ENCODE measurements at regions not wholly inside any gene's neighbourhood (a gene's known extent, or its start where the extent isn't known, plus 50 kb on each side); places are given as distances from the start of the nearest gene placed in this dataset.

- no peak for DNase-seq
Observed at GRCh38 chr16:80029761-80030481, 429.4 kb upstream of the MAF start.

- no peak for DNase-seq
Observed at GRCh38 chr16:80029381-80029630, 428.8 kb upstream of the MAF start.

- no peak for DNase-seq
Observed at GRCh38 chr16:80028581-80029380, 428.2 kb upstream of the MAF start.

DNA sequence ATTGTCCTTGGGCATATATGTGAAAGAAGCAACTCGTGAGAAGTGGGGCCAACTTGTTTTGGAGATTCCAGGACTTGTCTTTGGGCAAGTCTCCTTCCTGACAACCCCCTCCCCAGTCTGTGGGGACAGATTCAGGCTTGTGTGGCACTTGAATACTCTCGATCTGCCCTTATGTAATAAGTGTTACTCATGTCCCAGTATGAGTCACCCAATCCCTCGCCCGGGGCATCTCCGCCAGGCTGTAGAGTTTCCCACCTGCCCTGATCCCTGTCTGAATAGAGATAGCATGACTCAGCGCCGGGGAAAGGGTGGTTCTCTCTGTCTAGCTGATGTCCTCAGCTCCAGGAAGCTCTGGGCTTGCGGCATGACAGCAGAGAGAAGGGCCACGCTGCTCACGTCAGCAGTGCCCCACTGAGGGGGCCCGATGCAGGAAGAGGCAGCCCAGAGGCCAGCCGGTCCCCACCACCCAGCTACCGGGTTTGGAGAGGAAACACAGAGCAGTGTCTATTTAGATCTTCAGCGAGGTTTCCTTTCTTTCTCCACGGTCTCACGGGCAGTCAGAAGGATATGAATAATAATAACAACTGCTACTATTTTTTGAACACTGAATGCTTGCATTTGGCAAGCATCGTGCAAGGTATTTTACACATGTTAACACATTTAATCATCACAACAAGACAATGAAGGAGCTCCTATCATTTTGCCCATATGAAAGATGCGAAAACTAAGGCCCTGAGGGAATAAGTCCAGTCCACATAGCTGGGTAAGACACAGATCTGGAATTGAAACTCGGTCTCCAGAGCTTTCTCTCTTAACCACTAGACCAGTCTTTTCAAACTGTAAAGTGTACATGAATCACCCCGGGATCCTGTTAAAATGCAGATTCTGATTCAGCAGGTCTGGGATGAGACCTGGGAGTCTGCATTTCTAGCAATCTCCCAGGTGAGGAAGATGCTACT is 426.7 kb upstream of the MAF start:
- peak; percentile 90 for DNase-seq

- DNase-seq, result no peak
Observed at GRCh38 chr16:80025236-80025635, 424.7 kb upstream of the MAF start.

DNA sequence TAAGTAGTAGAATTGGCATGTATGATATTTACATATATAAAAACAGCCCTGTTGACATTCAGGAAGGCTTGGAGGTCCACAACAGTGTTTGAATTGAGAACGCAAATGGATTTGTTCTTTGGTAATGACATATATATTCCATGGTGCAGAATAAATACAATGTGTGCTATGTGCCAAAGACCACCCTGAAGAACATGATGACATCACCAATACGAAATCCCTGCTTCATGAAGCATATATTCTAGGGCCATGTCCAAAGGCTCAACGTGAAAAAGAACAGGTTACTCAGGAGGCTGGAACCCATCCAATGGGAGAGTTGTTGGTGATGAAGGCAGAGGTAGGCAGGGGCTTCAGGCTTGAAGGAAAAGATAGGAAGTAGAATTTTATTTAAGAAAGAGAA is 423.9 kb upstream of the MAF start:
- DNase-seq, result no peak

DNA sequence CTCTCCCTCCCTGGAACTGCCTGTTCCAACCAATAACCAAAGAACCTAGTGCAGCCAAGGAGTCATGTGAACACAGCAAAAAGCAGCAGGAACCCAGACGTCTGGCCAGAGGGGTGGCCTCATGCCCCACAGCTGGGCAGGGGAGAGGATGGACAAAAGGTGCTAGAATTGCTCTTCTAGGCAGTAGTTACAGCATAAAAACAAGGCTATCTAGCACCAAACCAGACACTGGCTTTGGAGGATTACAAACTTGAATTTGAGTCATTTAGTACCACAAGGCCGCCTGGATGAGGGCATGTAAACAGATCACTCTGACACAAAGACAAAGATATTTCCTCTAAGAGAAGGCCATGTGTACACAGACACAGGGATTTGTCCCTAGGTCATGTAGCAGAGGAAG is 423.3 kb upstream of the MAF start:
- no peak for DNase-seq

DNA sequence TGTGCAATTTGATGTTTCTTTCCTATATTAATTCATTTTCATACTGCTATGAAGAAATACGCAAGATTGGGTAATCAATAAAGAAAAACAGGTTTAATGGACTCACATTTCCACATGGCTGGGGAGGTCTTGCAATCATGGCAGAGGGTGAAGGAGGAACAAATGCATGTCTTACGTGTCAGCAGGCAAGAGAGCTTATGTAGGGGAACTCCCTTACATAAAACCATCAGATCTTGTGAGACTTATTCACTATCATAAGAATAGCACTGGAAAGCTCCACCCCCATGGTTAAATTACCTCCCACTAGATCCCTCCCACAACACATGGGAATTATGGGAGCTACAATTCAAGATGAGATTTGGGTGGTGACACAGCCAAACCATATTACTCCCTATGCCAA is 418.9 kb upstream of the MAF start:
- no peak for DNase-seq

DNA sequence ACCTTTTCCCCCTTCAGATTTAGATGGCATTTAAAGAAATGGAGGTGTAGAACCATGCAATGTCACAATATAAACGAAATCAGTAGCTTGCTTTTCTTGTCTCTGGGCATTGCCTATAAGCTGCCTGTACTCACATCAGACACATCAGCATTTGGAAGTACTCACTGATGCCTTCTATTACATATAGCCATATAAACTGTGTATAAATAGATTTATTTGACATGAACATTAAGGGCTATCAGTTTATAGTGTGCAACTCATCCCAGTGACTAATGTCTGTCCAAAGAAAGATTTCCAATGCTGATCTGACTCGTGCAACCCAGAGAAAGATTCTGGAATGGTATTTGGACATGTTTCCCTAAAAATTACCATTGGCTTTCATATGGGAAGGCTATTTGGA is 417.9 kb upstream of the MAF start:
- no peak for DNase-seq

- no peak for DNase-seq
Observed at GRCh38 chr16:80016731-80017326, 416.3 kb upstream of the MAF start.

DNA sequence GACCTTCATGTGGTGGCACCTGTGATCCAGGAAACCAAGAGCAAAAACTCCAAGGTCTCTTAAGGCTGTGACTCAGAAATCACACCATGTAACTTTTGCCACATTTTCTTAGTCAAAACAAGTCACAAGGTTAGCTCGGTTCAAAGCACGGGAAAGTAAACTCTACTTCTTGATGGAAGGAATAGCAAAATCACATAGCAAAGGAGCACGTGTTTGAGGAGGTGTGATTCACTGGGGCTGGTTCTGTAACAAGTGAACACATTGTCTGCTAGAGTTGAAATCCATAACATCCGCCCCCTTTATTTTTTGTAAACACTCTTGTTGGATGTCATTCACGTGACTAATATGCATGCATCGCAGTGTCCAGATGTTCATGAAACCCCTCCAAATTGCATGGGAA is 415.0 kb upstream of the MAF start:
- no peak for DNase-seq

DNA sequence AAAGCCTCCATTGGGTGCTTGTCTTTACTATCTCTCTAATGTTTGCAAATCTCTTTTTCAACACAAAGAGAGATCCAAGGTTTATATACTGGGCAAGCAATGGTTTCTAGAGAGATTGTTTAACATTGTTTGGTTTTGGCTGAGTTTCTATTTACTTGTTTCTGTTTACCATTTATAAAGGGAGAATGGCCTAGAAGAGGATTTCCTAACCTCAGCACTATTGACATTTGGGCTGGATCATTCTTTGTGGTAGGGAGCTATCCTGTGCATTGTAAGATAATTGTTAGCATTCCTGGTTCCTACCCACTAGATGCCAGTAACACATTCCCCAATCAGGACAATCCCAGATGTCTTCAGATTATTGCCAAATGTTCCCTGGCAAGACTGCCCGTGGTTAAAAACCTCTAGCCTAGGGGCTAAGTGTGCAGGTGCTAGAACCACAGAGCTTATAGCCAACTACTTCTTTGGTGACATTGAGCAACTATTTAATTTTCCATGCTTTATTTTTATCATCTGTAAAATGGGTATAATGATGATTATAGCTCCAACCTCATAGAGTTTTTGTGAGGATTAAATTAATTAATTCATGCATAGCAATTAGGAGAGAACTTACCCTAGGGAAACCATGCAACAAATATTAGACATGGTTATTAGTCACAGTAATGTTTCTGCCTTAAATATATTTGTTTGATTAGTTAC is 413.9 kb upstream of the MAF start:
- no peak for DNase-seq

DNA sequence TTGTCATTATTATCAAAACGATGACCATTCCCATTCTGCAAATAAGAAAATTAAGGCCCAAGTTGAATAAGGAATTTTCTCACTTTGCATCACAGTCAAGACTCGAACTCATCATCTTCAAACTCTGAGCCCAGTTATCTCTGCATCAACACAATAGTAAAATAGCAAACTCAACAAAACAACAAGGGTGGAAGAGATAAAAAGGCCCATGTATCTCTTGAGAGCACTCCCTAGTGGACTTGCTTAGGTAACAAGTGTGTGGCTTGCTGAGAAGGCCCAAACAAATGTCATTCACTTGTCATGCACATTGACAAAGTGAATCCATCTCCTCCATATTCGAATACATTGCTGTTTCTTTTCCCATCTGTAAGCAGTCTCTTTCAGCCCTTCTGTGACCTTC is 412.0 kb upstream of the MAF start:
- DNase-seq, result no peak

DNA sequence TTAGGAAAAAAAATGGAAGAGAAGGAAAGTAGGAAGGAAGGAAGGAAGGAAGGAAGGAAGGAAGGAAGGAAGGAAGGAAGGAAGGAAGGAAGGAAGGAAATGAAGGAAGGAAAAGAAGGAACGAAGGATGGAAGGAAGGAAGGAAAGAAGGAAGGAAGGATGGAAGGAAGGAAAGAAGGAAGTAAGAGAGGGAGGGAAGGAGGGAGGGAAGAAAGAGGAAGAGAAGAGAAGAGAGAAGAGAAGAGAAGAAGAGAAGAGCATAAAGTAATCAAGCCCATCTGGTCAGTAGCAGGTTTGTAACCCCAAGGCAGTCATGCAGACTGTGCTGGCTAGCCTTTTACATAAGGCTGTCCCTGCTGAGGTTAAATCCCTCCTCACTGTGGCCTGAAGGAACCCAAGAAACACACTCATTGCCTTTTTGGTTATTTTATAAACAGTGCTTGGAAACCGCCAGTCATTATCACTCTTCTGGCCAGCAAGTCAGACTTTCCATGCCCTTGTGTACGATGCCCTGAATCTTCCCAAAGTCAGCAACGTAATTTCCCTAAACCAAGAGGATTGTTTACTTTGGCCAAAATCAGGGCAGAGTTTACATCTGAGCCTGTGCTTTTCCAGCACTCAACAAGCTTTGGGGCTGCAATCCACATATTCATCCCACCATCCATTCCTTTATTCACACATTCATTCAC is 409.6 kb upstream of the MAF start:
- DNase-seq, result no peak

DNA sequence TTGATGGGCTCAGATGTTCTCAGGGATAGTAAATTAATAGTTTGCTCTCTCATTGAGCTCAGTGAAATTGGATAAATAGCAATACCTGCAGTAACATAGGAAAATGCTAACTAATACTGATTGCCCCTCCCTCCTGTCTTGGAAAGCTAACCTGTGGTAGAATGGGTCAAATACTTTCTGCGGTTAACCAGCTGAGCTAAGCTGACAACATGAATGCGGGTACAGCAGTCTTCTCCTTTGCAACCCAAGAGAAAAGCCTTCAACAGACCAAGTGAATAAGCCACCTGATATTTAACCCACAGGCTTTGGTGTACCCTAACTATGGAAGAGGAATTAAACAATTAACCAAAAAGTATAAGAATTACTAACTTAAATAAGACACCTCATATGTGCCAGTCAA is 408.3 kb upstream of the MAF start:
- no peak for DNase-seq

GRCh38 chr16:80007231-80007630 is 406.7 kb upstream of the MAF start:
- no peak for DNase-seq

DNA sequence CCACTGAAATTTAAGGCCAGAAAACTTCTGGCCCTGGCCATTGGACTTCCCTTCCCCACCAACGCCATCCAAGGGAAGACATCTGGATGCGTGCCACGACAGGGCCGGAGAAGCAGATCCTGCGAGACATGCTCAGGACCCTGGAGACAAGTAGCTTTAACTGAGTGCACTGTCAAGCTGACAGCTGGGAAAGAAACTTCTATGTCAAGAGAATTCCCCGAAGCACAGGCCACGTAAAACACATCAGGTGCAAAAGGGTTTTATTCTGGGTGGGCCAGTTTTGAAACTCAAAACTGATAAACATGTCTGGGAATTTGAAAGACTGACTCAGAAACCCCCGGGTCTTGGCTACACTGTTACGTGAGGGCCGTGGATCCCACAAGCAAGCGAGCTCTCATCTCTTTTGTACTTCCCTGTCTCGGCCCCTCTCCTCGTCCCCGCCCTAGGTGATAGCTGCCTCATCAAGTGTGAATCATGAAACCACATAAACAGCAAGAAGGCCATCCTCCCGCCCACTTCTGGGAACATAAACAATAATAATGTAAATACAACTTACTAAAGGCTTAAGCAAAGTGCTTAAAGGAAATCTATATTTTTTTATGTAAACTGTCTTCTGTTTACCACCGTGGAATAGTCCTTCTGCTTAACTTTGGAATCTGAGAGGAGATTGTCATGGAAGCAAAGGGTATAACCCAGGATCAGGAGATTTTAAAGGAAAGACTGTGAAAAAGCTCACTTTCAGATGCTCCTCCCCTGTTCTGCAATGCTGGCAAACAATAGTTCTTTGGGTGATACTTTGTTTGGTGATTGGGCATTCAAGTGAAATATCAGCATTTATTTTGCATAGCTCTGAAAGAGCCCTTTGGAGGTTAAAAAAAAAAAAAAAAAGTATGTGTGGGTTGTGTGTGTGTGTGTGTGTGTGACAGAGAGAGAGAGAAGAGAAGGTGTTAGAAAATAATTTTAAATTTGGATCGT is 406.0 kb upstream of the MAF start:
- no peak for DNase-seq

GRCh38 chr16:80004113-80004512 is 403.6 kb upstream of the MAF start:
- no peak for DNase-seq

GRCh38 chr16:80002261-80002660 is 401.7 kb upstream of the MAF start:
- DNase-seq, result no peak

DNA sequence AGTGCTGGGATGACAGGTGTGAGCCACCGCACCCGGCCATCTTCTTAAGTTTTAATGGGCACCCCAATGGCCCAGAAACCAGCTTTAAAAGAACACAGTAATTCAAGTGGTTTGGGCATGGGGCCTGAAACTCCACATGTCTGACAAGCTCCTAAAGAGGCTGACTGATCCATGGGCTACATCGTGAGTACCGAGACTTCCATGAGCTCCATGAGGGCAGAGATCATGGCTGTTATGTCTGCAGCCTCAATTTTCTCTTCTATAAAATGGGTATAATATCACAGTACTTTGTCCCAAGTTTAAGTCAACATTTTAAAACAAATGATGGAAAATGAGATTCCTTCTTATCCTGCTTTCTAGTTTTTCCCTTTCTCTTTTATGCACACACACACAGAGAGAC is 397.6 kb upstream of the MAF start:
- DNase-seq, result no peak

DNA sequence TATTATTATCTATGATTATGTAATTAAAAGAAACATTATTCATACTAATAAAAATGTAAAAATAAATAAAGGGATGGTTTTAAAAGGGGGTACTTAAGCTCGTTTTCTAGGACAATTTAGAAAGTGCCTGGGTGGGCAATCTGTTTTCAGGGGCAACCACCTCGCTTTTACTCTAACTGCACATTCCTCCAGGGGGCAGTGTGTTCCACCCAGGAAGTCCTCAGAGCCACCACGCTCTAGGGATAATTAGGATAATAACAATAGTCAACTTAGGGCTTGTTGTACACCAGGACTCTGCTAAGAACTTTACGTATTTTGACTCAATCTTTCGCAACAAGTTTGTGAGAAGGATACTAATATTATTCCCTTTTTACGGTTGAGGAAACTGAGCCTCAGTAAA is 396.7 kb upstream of the MAF start:
- no peak for DNase-seq

Data from SHP77 treated with DMSO at 0.1 percent for 48 hours (cell line).